HG03460 (cell line): ENCODE measurements at regions not wholly inside any gene's neighbourhood (a gene's known extent, or its start where the extent isn't known, plus 50 kb on each side); places are given as distances from the start of the nearest gene placed in this dataset.

ENCODE experiments used
- ATAC-seq: cut with Tn5 transposase; IDR thresholded peaks from one replicate; pipeline ENCODE4 v1.9.1; 2021; ENCODE audit not compliant: unreplicated experiment

DNA sequence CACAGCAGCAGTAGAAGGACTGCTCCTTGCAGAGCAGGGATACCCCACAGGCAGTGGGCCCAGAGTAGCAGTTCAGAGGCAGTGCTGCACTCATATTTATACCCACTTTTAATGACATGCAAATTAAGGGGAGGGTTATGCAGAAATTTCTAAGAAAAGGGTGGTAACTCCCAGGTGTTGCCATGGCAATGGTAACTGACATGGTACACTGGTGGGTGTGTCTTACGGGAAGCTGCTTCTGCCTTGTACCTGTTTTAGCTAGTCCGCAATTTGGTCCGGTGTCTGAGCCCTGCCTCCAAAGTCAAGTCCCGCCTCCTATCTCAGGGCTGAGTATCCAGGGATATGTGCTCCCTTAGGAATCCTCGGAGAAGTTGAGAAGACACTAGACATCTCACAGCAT is 79.2 kb upstream of the UQCRFS1 start:
- no peak for ATAC-seq

DNA sequence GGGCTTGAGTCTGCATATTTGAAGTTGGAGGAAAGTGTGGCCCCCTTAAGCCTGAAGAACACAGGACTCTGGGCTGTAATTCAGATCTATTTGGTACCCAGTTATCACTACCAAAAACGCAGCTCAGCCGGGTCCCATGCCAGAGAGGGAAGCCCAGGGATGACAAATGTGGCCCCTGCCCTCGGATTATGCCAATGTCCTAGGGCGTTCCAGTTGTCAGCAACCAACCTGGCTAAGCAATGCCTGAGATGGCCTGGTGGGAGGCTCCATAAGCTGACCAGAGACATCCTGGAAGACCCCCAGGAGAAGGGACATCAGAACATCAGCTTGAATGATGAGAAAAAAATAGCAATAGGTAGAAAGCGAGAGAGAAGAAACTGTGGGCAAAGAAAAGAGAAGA is 79.6 kb upstream of the UQCRFS1 start:
- no peak for ATAC-seq

DNA sequence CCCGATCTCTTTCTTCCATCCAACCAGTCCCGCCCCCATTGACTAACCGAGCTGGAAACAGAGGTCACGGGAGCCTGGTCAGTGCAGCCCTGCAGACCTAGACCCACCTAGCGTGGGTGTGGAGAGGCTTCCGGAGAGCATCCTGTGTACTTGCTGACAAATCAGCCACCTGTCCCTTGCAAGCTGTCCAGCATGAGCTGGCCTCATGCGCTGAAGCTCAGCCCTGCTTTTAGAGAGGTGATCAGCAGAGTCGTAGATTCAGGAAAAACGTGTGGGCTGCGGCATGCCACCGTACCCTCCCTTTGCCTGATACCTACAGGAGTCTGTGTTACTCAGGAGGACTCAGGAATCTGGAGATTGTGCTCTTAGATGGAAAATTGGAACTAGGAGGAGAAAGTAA is 80.3 kb upstream of the UQCRFS1 start:
- no peak for ATAC-seq

DNA sequence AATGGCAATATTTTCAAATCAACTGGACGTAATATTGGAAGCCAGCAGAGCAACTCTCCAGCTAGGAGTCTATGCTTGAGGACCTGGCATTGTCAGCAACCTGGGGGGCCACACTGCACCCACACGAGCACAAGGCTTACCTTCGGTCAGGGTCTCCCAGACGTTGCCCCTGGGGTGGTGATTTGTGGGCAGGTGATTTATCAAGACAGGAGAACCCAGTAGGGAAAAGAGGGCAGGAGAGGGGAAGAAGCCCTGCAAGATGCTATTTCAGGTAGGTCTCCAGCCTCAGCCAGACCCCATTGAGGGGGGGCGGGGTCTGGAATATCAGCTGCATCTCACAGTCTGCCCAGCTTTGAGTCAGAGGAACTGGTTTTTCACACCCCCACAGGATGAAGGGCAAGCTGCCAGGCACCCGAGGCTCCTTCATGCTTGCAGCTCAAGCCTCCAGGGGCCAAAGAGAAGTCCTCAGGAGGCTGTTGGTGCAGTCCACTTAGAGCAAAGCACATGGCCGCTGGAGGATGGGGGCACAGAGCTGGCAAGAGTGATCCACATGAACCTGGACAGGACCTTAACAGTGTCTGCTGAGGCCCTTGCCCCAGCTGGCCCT is 80.9 kb upstream of the UQCRFS1 start:
- no peak for ATAC-seq

DNA sequence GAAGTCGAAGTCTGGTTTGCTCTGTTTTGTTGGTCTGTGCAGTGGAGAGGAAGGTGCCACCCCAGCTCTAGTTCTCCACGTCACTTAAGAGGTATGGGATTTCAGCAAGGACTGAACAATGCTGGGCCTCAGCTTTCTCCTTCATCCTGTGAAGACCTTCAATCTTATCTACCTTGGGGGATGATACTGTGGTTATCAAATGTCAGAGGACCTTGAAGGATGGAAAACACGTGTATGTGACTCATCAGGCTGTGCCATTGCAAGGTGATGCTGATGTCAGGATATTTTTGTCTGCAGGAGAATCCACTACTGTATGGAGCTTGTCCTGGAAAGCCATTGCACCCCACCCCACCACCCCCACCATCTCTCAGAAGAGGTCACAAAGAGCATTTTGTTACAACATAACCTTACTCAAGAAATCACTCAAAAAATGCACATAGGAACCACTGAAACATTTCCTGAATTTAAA is 81.4 kb upstream of the UQCRFS1 start:
- no peak for ATAC-seq

DNA sequence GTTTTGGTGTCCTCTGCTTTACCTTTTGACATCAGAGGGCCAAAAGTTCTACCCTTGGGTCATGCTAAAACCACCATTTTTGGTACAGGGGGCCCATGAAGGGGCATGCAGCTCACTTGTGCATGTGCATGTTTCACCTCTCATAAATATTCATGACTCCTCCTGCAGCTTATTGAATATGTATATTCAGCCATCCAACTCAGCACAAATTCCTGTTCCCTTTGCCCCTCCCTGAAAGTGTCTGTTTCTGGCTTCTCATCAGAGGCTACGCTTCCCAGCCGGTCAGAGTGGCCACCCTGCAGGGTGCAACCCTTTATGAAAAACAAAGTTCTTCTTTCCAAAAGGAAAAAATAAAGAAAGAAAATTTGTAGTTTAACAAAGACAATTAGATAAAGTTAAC is 82.3 kb upstream of the UQCRFS1 start:
- ATAC-seq: no peak

DNA sequence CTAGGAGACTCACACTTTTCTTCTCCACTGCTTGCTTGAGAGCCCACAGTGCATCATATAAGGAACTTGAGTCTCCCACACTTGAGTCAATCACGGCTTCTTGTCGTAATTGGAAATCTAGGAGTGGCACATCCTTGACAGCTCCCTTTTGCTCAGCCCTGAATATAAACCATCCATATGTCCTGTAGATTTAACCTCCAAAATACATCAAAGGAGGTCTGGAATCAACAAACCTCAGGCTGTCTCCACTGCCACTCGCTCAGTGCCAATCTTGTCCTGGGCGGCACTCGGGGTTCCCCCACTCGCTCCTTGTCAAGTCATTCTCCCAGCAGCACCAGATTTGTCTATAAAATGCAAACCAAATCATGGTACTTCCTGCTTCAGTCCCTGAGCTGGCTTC is 84.4 kb upstream of the UQCRFS1 start:
- ATAC-seq: no peak

DNA sequence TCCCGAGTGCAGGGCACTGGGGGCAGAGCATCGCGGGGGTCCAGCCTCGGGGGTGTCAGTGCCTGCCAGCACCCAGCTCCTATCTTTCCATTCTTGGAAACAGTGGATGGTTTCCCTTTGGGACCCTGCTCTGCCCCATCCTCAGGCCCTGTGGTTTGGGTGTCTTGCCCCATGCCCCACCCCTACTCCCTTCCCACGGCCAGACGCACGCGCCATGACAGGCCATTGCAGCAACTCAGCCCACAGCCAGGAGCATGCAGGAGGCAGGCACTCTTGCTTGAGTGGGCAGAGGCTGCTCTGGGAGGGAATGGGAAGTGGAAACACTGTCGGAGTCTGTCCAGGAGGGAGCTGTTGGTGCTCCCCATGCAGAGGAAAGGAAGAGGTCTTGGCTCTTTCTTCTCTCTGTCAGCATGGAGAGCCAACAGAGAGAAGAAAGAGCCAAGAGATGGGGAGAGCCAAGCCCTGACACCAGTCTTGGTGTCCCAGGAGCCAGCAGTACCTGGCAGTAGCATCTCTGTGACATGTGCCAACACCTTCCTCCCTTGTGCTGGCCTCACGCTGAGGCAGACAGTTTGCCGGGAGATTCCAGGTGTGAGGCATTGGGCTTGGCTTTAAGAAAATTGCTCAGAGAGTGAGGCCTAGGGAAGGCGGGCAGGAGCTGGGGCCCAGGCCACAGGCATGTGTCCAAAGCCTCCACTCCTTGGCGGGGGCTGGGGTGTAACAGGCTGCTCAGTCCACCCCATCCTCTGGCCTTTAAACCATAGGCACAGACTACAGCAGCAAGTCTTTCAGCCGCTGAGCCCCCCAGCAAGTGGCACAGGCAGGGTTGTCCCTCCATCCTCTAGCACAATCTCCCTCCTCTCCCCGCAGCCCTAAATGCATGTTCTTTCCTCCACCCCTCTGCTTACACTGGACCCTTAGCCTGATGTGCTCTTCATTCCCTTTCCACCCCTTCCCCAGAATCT is 86.7 kb upstream of the UQCRFS1 start:
- no peak for ATAC-seq

DNA sequence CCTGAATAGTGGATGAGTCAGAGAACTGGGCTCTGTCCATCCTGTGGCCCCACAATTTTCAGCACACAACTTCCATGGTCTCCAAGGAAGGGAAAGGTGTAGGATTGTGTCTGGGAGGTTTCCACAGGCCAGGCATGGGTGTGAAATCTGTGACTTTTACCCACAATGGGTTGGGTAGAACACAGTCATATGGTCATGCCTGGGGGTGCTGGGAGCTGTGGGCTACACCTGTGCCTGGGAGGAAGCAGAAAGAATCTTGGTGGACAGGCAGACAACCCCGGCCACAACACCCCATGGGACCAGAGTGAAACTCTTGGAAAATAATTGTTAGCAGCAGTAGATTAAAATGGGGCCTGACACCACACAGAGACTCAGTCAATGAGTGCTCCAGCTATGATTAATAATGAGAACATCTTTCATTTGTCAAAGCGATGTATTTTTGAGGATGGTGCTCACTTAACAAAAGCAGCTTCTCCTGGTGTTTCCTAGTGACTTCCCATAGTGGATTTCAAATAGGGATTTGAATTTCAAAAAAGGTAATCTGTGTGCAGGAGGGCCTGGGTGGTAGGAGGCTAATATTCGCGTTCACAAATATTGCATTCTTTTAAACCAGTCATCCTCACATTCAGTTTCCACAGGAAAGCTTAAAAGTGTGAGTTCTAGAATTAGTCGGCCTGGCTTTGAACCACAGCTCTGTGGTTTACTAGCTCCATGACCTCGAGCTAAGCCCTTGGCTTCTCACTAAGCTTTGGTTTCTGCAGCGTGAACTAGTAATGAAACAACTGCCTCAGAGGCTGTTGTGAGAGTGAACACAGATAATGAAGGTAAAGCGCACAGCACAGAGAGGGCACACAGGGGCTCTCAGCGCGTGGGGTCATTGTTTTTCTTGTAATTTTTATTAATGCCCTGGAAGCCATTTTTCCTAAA is 89.3 kb upstream of the UQCRFS1 start:
- no peak for ATAC-seq

DNA sequence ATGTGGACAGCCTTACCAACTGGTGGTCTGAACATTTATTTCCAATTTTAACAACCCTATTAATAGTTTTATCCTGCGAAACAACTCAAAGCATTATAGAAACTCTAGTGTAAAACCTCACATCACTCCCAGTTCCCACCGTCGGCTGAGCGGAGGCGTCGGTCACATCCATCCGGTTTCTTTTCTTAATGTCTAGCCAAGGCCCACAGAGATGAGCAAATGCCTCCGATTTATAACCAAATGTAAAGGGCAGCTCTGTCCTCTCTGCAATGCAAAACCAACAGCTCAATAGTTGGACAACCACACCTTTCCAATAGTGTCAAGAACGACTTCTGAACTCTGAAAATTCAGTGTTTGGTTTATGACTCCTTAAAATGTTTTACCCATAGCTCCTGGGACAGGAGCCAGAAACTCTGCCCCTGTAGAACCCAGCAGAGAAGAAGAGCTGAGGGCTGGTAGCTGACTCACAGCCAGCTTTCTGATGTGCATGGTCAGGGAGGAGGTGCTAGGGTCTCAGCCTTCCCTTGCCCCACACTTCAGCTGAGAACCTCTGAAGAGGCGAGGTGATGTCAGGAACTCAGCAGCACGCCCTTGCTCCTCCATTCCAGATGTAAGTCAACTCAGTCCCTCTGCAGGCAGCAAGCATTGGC is 90.2 kb upstream of the UQCRFS1 start:
- no peak for ATAC-seq

DNA sequence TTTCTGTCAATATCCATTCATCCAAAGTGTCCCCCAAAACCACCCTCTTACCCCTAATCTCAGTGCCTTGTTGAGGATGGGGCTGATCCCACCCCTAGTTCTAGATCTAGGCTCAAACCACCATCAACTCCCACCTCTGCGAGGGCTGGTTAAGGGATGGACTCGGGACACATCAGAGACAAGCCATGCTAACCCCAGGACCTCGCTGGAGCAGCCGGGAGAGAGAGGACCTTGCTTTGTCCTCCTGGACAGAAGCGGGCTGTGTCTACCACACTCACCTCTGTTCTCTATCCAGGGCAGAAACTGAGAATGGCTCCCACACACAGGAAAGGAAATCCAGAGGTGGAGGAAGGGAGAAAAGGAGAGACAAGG is 90.8 kb upstream of the UQCRFS1 start:
- ATAC-seq: no peak

DNA sequence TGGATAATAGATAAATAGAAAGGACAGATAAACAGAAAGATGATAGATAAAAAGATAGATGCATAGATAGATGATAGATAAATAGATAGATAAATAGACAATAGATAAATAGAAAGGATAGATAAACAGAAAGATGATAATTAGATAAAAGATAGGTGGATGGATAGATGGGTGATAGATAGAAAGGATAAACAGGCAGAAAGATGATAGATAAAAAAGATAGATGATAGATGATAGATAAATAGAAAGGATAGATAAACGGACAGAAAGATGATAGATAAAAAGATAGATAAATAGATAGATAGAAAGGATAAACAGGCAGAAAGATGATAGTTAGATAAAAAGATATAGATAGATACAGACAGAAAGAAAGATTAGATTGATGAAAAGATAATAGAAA is 92.3 kb upstream of the UQCRFS1 start:
- no peak for ATAC-seq

DNA sequence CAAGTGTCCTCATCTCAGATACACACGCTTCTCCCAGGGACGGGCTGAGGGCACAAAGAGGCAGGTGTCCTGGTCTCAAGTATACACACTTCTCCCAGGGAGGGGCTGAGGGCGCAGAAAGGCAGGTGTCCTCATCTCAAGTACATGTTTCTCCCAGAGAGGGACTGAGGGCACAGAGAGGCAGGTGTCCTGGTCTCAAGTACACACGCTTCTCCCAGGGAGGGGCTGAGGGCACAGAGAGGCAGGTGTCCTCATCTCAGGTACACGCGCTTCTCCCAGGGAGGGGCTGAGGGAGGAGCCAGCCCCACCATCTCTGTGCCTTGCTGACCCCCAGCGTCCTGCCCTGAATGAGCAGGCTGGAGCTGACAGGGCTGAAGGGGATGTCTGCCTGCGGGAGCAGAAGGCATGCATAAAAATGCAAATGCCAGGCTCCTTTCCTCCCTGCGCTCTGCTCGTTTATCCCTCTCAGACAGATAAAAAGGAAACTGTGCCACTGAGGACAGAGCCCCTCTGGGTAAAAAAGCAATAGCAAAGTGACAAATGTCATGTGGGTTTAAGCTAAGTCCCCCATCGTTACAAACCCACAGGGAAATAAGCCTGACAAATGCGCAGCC is 96.1 kb upstream of the UQCRFS1 start:
- no peak for ATAC-seq

DNA sequence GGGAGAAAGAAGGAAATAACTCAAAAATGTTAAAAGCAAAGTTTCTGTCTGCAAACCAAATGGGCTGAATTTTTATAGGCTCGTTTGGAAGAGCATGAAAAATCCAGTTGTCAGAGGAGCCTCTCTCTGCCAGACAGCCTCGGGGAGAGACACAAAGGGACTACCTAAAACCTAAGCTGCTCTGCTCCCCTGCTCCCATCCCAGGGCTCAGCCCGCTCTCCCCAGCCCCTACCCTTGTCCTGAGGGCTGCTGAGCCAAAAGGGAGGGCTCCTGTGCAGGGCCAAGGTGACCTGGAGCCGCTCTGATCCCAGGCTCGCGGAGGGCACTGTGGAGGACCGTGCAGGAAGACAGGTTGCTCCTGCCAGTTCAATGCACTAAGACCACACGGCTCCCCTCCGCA is 96.7 kb upstream of the UQCRFS1 start:
- ATAC-seq: no peak

DNA sequence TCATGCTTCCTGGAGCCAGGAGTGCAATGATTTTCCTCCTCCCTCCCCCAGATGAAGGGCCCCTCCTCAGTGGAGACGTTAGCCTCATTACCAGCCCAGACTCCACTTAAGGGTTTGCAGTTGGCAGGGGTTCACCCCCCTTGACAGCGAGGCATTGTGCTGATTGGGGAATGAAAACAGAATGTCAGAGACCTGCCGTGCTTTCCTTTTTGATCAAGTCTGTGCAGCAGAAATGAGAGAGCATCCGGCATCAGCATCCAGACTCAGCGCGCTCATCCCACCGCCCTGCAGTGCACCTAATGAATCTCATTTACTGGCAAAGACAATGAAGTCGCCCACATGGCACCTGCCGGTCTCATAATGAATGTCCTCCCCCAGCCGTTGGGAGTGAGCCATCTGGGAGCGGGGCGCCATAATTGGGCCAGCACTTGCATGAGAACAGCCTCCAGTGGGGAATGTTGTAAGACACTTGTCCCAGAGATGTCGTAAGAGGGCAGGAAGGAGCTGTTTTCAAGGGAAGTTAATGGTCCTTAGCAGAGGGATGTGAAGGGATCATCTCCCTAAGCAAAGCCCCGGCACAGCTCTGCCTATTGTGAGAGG is 98.3 kb upstream of the UQCRFS1 start:
- no peak for ATAC-seq

DNA sequence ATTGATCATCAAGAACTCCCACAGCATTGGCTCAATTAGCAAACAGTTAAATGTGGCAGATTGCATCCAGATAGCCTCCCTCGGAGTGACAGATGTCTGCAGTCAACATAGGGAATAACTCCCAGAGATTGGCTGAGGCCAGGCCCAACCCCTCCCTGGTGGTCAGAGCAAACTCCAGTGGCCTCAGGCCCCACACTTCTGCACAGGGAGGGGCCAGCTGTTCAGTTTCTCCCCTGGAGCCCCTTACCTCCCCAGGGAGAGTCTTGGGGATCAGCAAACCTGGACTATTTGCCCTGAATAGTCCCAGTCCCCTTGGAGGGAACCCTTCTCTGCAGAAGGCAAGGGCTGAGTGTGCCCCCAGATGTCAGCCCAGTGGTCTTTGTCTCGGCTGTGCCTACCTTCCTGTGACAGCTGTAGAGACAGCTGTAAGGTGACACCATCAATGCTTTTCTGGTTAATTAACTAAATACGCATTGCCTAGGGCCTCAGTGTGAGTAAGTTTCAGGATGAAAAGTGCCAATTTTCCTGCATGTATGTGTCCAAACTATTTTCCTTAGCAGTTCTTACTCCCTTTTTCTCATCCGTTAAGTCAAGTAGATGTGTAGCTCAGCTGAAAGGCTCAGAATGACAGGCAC is 102.7 kb upstream of the UQCRFS1 start:
- ATAC-seq: no peak

DNA sequence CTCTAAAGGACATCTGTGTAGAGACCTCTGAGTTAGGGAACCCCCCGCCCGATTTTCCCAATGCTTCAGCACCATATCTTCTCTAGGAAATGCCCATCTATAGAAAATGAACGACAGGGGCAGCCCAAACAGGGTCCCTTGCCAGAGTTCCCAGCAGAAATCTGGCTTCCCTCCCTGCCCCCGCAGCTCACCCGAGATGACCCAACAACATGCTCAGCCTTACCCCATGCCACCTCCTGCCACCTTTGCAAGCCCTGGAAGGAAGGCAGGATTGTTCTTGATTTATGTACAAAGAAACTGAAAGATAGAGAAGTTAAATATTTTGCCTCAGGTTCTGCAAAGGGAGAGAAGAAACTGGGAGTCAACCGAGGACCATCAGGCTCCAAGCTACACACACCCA is 105.6 kb upstream of the UQCRFS1 start:
- no peak for ATAC-seq

DNA sequence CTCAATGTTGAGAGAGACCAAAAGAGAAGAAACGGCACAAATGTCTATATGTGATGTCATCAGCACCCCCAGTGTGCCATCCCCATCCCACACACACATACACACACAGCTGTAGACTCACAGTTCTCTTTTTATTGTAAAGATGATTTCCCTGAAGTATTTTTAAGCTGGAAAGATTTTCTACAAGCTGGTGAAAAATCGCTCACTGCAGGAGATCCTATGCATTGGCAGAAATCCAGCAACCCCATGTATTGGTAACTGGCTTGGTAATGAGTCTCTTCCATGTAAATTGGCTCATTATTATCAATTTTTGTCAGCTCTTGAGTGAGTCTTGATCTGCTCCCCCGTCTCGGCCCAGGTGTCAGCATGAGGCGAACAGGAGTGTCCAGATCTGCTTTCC is 107.1 kb upstream of the UQCRFS1 start:
- no peak for ATAC-seq

DNA sequence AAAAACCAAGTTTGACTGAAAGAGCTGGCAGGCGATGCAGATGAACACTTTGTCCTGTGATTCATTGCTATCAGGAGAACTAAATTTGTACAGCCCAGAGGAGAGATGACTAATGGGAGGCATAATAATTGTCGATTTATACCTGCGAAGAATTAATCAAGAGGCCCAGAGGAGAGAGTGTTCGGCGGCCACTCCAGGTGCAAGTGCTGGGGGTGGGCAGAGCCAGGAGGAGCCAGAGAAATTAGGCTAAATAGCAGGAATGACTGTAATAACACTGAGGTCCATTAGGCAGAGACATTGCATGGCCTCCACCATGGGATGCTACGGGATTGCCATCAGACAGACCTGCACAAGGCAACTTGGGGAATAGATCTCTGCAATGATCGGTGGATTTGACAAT is 107.7 kb upstream of the UQCRFS1 start:
- no peak for ATAC-seq

DNA sequence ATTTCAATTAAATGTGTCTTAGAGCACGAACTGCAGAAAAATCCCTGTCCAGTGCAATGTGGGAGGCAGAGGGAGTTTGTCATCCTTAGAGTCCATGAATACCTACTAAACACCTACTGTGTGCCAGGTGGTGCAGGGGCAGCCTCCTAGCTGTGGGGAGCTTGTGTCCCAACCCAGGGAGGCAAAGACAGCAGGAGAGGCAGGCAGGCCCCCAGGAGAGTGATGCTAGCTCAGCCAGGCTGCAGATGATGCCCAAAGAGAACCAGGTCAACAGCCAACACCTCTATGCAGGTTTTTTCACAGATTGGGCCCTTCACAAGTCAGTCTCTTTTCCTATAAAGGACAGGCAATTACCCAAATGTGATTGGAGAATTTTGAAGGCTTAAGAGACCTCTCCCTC is 108.2 kb upstream of the UQCRFS1 start:
- ATAC-seq: no peak
